NCI-H2171 treated with DMSO at 0.1 percent for 48 hours (cell line): ENCODE measurements at regions not wholly inside any gene's neighbourhood (a gene's known extent, or its start where the extent isn't known, plus 50 kb on each side); places are given as distances from the start of the nearest gene placed in this dataset.

Source experiments
- DNase-seq: peaks from one replicate; lab custom pipeline; 2025; lab: John Stamatoyannopoulos, UW

DNA sequence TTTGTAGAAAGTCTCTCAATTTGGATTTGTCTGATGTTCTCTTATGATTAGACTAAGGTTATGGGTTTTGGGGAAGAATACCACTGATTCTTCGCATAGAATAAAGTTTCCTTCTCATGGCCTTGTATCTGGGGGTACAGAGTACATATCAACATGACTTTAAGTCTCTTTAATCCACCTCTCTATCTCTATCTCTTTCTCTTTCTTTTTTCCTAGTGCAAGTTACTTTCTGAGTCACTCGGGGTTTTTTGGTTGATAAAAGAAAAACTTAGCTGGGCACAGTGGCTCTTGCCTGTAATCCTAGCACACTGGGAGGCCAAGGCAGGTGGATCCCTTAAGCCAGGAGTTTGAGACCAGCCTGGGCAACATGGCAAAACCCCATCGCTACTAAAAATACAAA is 100.1 kb upstream of the MAP4K3 start:
- no peak for DNase-seq

DNA sequence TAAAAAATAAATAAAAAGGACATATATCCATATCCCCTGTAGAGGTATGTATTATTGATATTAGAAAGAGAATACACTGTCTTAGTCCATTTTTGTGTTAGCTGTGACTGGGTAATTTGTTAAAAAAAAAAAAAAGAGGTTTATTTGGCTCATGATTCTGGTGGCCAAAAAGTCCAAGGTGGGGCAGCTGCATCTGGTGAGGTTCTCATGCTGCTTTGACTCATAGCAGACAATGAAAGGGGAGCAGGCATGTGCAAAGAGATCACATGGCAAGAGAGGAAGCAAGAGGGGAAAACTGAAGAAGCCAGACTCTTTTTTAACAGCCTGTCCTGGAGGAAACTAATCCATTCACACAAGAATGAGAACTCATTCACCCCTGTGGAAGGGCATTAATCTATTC is 101.6 kb upstream of the MAP4K3 start:
- DNase-seq, result no peak

DNA sequence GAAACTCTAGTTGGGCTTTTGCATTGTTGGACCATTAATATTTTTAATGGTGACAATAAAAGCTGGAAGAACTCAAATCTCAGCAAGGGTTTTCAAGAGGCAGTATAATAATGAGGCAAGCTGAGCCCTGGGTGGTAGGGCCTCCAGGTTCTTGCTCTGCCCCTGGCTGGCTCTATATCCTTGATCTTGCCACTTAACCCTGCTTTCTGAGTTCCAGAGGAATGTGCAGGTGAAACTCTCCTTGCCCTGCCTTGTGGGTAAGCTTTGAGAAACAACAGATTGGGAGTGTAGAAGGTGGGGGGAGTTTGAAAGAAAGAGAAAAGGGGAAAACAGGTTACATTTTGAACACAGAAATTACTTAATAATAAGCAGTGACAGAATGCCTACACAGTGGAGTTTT is 103.3 kb upstream of the MAP4K3 start:
- no peak for DNase-seq

DNA sequence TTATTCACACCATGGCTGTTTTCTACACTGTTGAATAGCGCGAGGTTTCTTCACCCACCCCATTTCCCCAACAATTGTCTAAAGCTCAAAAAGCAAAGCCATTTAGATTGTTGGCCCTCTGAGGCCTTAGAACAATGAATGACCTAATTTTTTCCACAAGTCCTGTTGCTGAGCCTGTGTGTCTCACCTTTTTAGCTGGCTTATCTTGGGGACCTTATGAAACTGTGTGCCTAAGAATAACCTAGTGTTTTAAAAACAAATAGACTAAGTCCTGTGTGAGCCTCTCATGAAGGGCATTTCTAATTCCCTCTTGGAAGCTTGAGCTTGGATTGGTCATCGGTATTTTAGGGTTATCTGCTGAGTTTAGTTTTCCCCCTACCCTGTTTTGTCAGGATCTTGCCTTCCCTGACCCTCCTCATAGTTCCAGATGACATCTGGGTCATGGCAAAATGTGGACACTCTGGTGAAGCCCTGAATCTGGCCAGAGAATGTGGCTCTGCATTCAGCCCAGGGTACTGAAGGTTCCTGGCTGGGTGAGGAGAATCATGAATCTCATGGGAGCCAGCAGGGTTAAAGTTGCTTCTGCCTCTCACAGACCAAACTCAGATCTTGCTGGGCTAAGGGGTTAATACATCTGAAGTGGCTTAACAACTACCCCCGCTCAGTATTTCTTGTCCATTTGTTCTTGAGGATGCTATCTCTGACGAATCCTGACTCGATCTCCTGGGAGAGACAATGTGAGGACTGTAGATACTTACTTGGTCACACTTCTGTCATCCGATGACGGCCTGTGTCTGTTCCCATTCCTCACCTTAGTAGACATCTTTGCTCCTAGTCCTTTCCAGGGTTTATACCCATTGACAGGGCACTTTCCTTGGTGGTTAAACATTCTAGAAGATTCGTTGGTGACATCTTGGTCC is 104.2 kb upstream of the MAP4K3 start:
- no peak for DNase-seq

DNA sequence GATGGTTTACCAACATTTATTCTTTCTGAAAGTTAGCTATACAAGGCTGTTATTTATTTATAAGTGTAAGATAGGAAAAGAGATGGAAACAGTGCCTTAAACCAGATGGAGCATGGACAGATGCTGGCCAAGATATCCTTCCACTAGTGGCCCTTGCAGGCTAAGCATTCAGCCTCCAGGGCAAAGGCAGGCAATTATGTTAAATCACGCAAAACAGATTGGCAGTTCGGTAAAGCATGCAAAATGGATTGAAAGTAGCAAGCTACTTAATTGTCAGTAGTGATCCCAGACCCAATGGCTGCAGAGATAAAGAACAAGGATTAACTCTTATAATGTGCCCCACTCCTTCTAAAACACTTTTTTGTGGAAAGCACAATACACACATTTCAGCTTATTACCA is 105.4 kb upstream of the MAP4K3 start:
- DNase-seq, result peak; percentile 17

GRCh38 chr2:39545957-39546356 is 108.9 kb upstream of the MAP4K3 start:
- no peak for DNase-seq

DNA sequence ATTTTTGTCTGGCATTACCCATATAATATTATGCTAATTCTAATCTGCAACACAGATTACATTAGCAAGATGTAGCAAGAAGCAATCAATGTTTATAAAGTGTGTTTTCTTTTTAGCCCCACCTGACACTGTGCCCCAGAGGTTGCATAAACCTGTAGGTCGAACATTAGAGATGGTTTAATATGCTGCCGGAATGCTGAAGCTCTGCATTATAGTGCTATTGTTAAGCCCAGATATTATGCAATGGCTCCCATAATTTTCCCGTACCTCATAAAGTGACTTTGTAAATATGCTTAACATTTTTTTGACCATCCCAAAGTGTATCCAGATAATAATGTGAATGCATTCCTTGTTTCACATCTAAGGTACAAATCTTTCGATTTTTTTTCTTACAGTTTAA is 109.3 kb upstream of the MAP4K3 start:
- no peak for DNase-seq

- DNase-seq, result no peak
Observed at GRCh38 chr2:39546937-39547336, 109.9 kb upstream of the MAP4K3 start.

GRCh38 chr2:39547811-39548719 is 111.0 kb upstream of the MAP4K3 start:
- DNase-seq, result no peak

GRCh38 chr2:39549000-39549399 is 111.9 kb upstream of the MAP4K3 start:
- DNase-seq, result no peak

DNA sequence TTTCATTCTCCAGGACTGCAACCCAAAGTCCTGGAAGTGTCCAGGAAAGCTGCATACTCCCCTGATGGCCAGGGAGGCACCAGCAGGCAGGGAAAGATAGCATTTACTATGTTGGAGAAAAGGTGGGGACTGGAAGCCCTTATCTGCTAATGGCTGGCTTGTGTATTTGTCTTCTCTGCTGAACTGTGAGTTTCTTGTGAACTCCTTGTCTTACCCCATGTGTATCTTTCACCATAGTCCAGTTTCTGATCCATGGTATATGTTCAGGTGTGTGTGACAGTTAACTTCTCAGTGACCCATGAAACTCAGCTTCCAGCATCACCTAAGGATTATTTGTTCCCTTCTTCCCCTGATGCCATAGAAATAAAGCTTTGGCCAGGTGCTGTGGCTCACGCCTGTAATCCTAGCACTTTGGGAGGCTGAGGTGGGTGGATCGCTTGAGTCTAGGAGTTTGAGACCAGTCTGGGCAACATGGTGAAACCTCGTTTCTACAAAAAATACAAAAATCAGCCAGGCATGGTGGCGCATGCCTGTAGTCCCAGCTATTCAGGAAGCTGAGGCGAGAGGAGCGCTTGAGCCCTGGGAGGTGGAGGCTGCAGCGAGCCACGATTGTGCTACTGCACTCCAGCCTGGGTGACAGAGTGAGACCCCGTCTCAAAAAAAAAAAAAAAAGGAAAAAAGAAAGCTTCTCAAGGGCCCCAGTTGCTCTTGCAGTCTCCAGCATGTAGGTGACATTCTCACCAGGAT is 112.8 kb upstream of the MAP4K3 start:
- DNase-seq, result no peak

- no peak for DNase-seq
Observed at GRCh38 chr2:39550701-39551285, 113.7 kb upstream of the MAP4K3 start.

DNA sequence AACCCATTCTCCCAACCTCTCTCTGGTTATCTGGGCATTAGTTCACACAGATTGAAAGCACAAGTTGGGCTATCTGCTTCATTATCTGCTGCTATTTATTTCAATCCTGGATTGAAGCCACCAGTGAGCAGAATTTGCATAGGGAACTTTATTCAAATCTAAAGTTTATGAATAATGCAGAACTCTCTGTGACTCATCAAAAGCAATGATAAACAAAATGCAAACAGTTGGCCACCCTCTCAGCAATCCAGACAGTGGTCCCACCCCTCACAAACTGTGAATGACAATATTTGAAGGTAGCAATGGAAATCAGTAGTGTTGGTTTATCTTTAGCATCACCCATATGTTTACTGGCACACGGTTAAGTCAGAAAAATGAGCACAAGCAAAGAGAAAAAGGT is 106.8 kb upstream of the TMEM178A start:
- no peak for DNase-seq

DNA sequence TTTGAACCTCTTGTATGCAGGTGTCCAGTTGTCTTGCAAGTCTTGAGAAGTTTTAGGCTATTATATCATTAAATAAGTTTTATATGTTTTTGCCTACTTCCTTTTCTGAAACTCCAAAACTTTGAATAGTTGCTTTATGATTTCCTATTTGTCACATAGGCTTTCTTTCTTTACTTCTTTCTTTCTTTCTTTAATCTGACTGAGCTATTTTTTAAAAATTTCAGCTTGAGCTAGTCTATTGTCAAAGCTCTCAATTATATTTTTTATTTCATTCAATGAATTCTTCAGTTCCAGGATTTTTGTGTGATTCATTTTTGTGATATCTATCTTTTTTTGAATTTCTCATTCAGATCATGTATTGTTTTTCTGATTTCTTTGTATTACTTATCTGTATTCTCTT is 102.1 kb upstream of the TMEM178A start:
- DNase-seq, result no peak

DNA sequence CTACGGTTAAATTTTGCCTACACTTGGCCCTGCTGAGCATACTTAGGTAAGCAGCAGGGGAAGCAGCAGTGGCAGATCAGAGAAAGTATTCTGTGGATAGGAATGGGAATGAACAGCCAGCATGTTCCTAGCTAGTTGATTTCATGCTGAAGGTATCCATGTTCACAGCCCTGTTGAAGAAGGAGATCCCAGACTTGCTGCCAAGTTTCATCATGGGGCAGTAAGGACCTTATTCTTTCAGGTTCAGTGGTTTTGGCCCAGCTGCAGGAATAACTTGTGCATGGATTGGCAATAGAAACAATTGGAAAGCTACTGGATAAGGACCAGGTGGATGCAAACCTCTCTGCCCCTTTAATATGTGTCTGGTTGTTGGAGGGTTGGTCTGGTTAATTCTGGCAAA is 98.2 kb upstream of the TMEM178A start:
- DNase-seq, result no peak

GRCh38 chr2:39568116-39568515 is 97.6 kb upstream of the TMEM178A start:
- no peak for DNase-seq

- no peak for DNase-seq
Observed at GRCh38 chr2:39568561-39569006, 97.1 kb upstream of the TMEM178A start.

- no peak for DNase-seq
Observed at GRCh38 chr2:39570130-39570555, 95.6 kb upstream of the TMEM178A start.

GRCh38 chr2:39570614-39571013 is 95.1 kb upstream of the TMEM178A start:
- DNase-seq, result no peak

GRCh38 chr2:39571111-39571731 is 94.5 kb upstream of the TMEM178A start:
- DNase-seq, result no peak

DNA sequence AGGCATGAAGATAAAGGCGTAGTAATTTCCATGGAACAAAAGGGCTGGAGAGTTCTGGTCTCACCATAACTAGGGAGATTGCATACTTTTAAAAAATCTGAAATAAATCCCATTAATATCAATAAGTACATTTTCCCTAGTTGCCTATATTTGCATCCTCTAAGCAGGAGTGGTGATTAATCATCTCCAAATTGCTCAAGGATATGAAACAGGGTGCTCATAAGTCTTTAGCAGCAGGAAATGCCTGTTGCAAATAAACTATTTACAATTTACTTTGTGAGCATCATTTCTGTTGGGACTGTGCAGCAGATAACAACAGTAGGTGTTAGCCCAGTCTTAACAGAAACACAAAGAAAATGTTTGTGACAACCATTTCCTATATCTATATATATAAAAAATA is 92.4 kb upstream of the TMEM178A start:
- DNase-seq, result no peak
